Mesendoderm (in vitro differentiated cells): ENCODE measurements at regions not wholly inside any gene's neighbourhood (a gene's known extent, or its start where the extent isn't known, plus 50 kb on each side); places are given as distances from the start of the nearest gene placed in this dataset.

Experiments
- DNase-seq: peaks from one replicate; pipeline ENCODE4 v3.0.0; 2013
- H2AK5ac ChIP-seq: 2 replicates; pipeline ENCODE4 v1.6.1; 2013; ENCODE audit warnings: low read length, inconsistent platforms
- H2BK120ac ChIP-seq: 2 replicates; pipeline ENCODE4 v1.6.1; 2013; ENCODE audit warnings: low read depth, mild to moderate bottlenecking, low read length, moderate library complexity, mixed read lengths
- H2BK15ac ChIP-seq: replicated peaks from 2 replicates; pipeline ENCODE4 v1.6.1; 2013; ENCODE audit warnings: low read depth, mild to moderate bottlenecking, moderate library complexity
- H2BK5ac ChIP-seq: 2 replicates; pipeline ENCODE4 v1.6.1; 2013; ENCODE audit warnings: low read length, inconsistent platforms
- H3K18ac ChIP-seq: 2 replicates; pipeline ENCODE4 v1.6.1; 2013; ENCODE audit warnings: mild to moderate bottlenecking, low read length, mixed read lengths
- H3K23ac ChIP-seq: one replicate; pipeline ENCODE4 v1.6.1; 2013; ENCODE audit warnings: low read length
- H3K27ac ChIP-seq: 2 replicates; pipeline ENCODE4 v1.5.1; 2013; ENCODE audit warnings: low read depth, mild to moderate bottlenecking, inconsistent platforms, low read length, moderate library complexity
- H3K27me3 ChIP-seq: 2 replicates; pipeline ENCODE4 v1.6.1; 2013; ENCODE audit warnings: low read length, control low read depth, mild to moderate bottlenecking, inconsistent platforms; ENCODE audit not compliant: insufficient read depth, poor library complexity
- H3K36me3 ChIP-seq: 2 replicates; pipeline ENCODE4 v1.6.1; 2013; ENCODE audit warnings: low read length, inconsistent platforms; ENCODE audit not compliant: control insufficient read depth, insufficient read depth
- H3K4ac ChIP-seq: one replicate; pipeline ENCODE4 v1.6.1; 2013; ENCODE audit warnings: low read depth, mild to moderate bottlenecking, low read length, moderate library complexity
- H3K4me1 ChIP-seq: 2 replicates; pipeline ENCODE4 v1.6.1; 2013; ENCODE audit warnings: low read depth, low read length, inconsistent platforms; ENCODE audit not compliant: control insufficient read depth
- H3K4me2 ChIP-seq: 2 replicates; pipeline ENCODE4 v1.6.1; 2013; ENCODE audit warnings: low read length
- H3K4me3 ChIP-seq: 2 replicates; pipeline ENCODE4 v1.5.1; 2013; ENCODE audit warnings: mild to moderate bottlenecking, low read length
- H3K56ac ChIP-seq: one replicate; pipeline ENCODE4 v1.6.1; 2013; ENCODE audit warnings: low read length
- H3K79me1 ChIP-seq: 2 replicates; pipeline ENCODE4 v1.6.1; 2013; ENCODE audit warnings: low read length, inconsistent platforms
- H3K79me2 ChIP-seq: 2 replicates; pipeline ENCODE4 v1.6.1; 2013; ENCODE audit warnings: mild to moderate bottlenecking, low read length; ENCODE audit not compliant: control insufficient read depth, insufficient read depth
- H3K9ac ChIP-seq: 2 replicates; pipeline ENCODE4 v1.6.1; 2013; ENCODE audit warnings: low read length, inconsistent platforms
- H4K5ac ChIP-seq: one replicate; pipeline ENCODE4 v1.6.1; 2013; ENCODE audit warnings: low read length
- H4K8ac ChIP-seq: one replicate; pipeline ENCODE4 v1.6.1; 2013; ENCODE audit warnings: low read depth, mild to moderate bottlenecking, control low read depth, low read length, moderate library complexity
- WGBS: extraction: QIAGEN DNeasy Blood & Tissue Kit; methylation state at CpG from one replicate; pipeline ENCODE4 v1.1.7; 2013; ENCODE audit warnings: low lambda C conversion rate, missing lambda C conversion rate; ENCODE audit not compliant: insufficient coverage; ENCODE audit errors: extremely low coverage; 5-methylcytosine and 5-hydroxymethylcytosine counted together

- Histone ChIP-seq H3K79me1 (no peaks in the 10 kb centered on the region), H2BK15ac (no peak overlapping the region), H4K8ac (no peak overlapping the region), H3K4me1 (no peaks in the 10 kb centered on the region), H3K36me3 (no peaks in the 10 kb centered on the region), H3K18ac (no peak overlapping the region), H3K56ac (no peak overlapping the region), H3K79me2 (no peaks in the 10 kb centered on the region), H3K4me2 (no peak overlapping the region), H3K23ac (no peak overlapping the region), H4K5ac (no peak overlapping the region), H3K4ac (no peak overlapping the region), H3K27ac (no peak overlapping the region), H3K9ac (no peak overlapping the region), H3K4me3 (no peak overlapping the region), H3K27me3 (no peaks in the 10 kb centered on the region), H2AK5ac (no peak overlapping the region), H2BK5ac (no peak overlapping the region), H2BK120ac (no peak overlapping the region)
- no CpG with 5 or more reads among the region's 2 CpGs for WGBS
- no peak for DNase-seq
Measured at GRCh38 chr1:60160141-60160540, 86.6 kb upstream of the C1orf87 start.

GRCh38 chr1:60156371-60156770, 82.8 kb upstream of the C1orf87 start:
- Histone ChIP-seq H3K18ac (no peak overlapping the region), H2BK15ac (no peak overlapping the region), H3K9ac (no peak overlapping the region), H3K27me3 (no peaks in the 10 kb centered on the region), H3K56ac (no peak overlapping the region), H4K8ac (no peak overlapping the region), H3K4me2 (no peak overlapping the region), H2BK120ac (no peak overlapping the region), H3K4ac (no peak overlapping the region), H3K4me3 (no peak overlapping the region), H3K27ac (no peak overlapping the region), H3K36me3 (no peaks in the 10 kb centered on the region), H3K79me2 (no peaks in the 10 kb centered on the region), H3K79me1 (no peaks in the 10 kb centered on the region), H4K5ac (no peak overlapping the region), H2BK5ac (no peak overlapping the region), H3K23ac (no peak overlapping the region), H3K4me1 (no peaks in the 10 kb centered on the region), H2AK5ac (no peak overlapping the region)
- no CpG with 5 or more reads among the region's 1 CpG for whole genome bisulfite sequencing
- no peak for DNase-seq

- H2BK15ac ChIP-seq = no peak overlapping the region
- no peak overlapping the region for H3K4me3 ChIP-seq
- no peak overlapping the region for H3K18ac ChIP-seq
- H3K79me2 ChIP-seq = no peaks in the 10 kb centered on the region
- H2BK120ac ChIP-seq = no peak overlapping the region
- H3K27me3 ChIP-seq = no peaks in the 10 kb centered on the region
- H3K36me3 ChIP-seq = no peaks in the 10 kb centered on the region
- H3K27ac ChIP-seq = no peak overlapping the region
- H2AK5ac ChIP-seq = no peak overlapping the region
- no peak overlapping the region for H2BK5ac ChIP-seq
- no peak overlapping the region for H3K56ac ChIP-seq
- no peak overlapping the region for H4K8ac ChIP-seq
- H3K4ac ChIP-seq = no peak overlapping the region
- no peak overlapping the region for H3K9ac ChIP-seq
- H3K4me1 ChIP-seq = no peaks in the 10 kb centered on the region
- no peaks in the 10 kb centered on the region for H3K79me1 ChIP-seq
- H3K4me2 ChIP-seq = no peak overlapping the region
- no CpG with 5 or more reads among the region's 2 CpGs for WGBS
- no peak for DNase-seq
- H4K5ac ChIP-seq = no peak overlapping the region
- no peak overlapping the region for H3K23ac ChIP-seq
Measured at GRCh38 chr1:60153961-60154360, 80.4 kb upstream of the C1orf87 start.

- Histone ChIP-seq H2BK120ac (no peak overlapping the region), H3K79me1 (no peaks in the 10 kb centered on the region), H3K9ac (no peak overlapping the region), H4K5ac (no peak overlapping the region), H4K8ac (no peak overlapping the region), H3K4me3 (no peak overlapping the region), H3K4me2 (no peak overlapping the region), H3K27me3 (no peaks in the 10 kb centered on the region), H3K4me1 (no peaks in the 10 kb centered on the region), H2BK5ac (no peak overlapping the region), H2BK15ac (no peak overlapping the region), H3K79me2 (no peaks in the 10 kb centered on the region), H3K18ac (no peak overlapping the region), H3K36me3 (no peaks in the 10 kb centered on the region), H2AK5ac (no peak overlapping the region), H3K56ac (no peak overlapping the region), H3K4ac (no peak overlapping the region), H3K27ac (no peak overlapping the region), H3K23ac (no peak overlapping the region)
- no CpG with 5 or more reads among the region's 2 CpGs for WGBS
- DNase-seq = peak; percentile 36
Measured at GRCh38 chr1:60152891-60153290, 79.3 kb upstream of the C1orf87 start.

- Histone ChIP-seq H3K4me3 (no peak overlapping the region), H3K79me1 (no peaks in the 10 kb centered on the region), H3K27me3 (no peaks in the 10 kb centered on the region), H3K9ac (no peak overlapping the region), H4K5ac (no peak overlapping the region), H2BK120ac (no peak overlapping the region), H3K36me3 (no peaks in the 10 kb centered on the region), H3K56ac (no peak overlapping the region), H3K4me2 (no peak overlapping the region), H3K18ac (no peak overlapping the region), H3K4ac (no peak overlapping the region), H2AK5ac (no peak overlapping the region), H2BK15ac (no peak overlapping the region), H4K8ac (no peak overlapping the region), H3K79me2 (no peaks in the 10 kb centered on the region), H3K4me1 (no peaks in the 10 kb centered on the region), H2BK5ac (no peak overlapping the region), H3K27ac (no peak overlapping the region), H3K23ac (no peak overlapping the region)
- WGBS = no CpG with 5 or more reads among the region's 3 CpGs
- DNase-seq = no peak
Measured at GRCh38 chr1:60151311-60151710, 77.7 kb upstream of the C1orf87 start.

GRCh38 chr1:60149251-60149650, 75.7 kb upstream of the C1orf87 start:
- Histone ChIP-seq H3K4me1 (no peaks in the 10 kb centered on the region), H3K36me3 (no peaks in the 10 kb centered on the region), H3K4me2 (no peak overlapping the region), H3K4me3 (no peak overlapping the region), H3K79me2 (no peaks in the 10 kb centered on the region), H2BK5ac (no peak overlapping the region), H3K9ac (no peak overlapping the region), H2BK120ac (no peak overlapping the region), H4K8ac (no peak overlapping the region), H3K23ac (no peak overlapping the region), H4K5ac (no peak overlapping the region), H3K79me1 (no peaks in the 10 kb centered on the region), H3K27me3 (no peaks in the 10 kb centered on the region), H3K18ac (no peak overlapping the region), H2BK15ac (no peak overlapping the region), H3K27ac (no peak overlapping the region), H3K56ac (no peak overlapping the region), H3K4ac (no peak overlapping the region), H2AK5ac (no peak overlapping the region)
- WGBS = no CpG with 5 or more reads among the region's 2 CpGs
- DNase-seq = no peak
